CD14-positive monocyte (primary cell): ENCODE measurements at regions not wholly inside any gene's neighbourhood (a gene's known extent, or its start where the extent isn't known, plus 50 kb on each side); places are given as distances from the start of the nearest gene placed in this dataset.

Experiments
- DNase-seq, 3 donors: peaks; one replicate each; pipeline ENCODE4 v3.0.0-alpha.2; 2011 to 2022
- H2AFZ ChIP-seq: 2 replicates; pipeline ENCODE4 v1.6.0; 2012; ENCODE audit warnings: mild to moderate bottlenecking, low read depth, low read length, inconsistent platforms; ENCODE audit not compliant: insufficient read depth, poor library complexity, severe bottlenecking
- H3K27ac ChIP-seq, 2 donors: 1 replicate in 1 of 2; 2 replicates in 1 of 2; pipeline ENCODE4 v1.5.1; 2012 to 2013; ENCODE audit warnings: low read length in 2 of 2, control low read depth in 1 of 2, inconsistent platforms in 1 of 2, low read depth in 1 of 2, mild to moderate bottlenecking in 1 of 2
- H3K27me3 ChIP-seq, 2 donors: one replicate each; pipeline versions ENCODE4 v1.6.0 to v1.6.1; 2011 to 2013; ENCODE audit warnings: low read length in 2 of 2; ENCODE audit not compliant: control insufficient read depth in 2 of 2, insufficient read depth in 2 of 2
- H3K36me3 ChIP-seq, 2 donors: replicated peaks in 1 of 2; 1 replicate in 1 of 2; 2 replicates in 1 of 2; pipeline versions ENCODE4 v1.5.1 to v1.6.1; 2012 to 2013; ENCODE audit warnings: low read length in 2 of 2, control low read depth in 1 of 2, inconsistent platforms in 1 of 2, mild to moderate bottlenecking in 1 of 2; ENCODE audit not compliant: insufficient read depth in 2 of 2, control insufficient read depth in 1 of 2
- H3K4me1 ChIP-seq, 2 donors: 1 replicate in 1 of 2; 2 replicates in 1 of 2; pipeline versions ENCODE4 v1.5.1 to v1.6.1; 2012 to 2013; ENCODE audit warnings: low read length in 2 of 2, control low read depth in 1 of 2, inconsistent platforms in 1 of 2, mild to moderate bottlenecking in 1 of 2, moderate library complexity in 1 of 2; ENCODE audit not compliant: insufficient read depth in 2 of 2, control insufficient read depth in 1 of 2
- H3K4me2 ChIP-seq: replicated peaks from 2 replicates; pipeline ENCODE3; 2012; ENCODE audit warnings: low read length, moderate library complexity, mild to moderate bottlenecking; ENCODE audit not compliant: poor library complexity, severe bottlenecking; ENCODE audit errors: extremely low read depth
- H3K4me3 ChIP-seq, 3 experiments: fragments of 200-600 bp in 1 of 3; sonication (generic) in 1 of 3; replicated peaks in 1 of 3; 1 replicate in 2 of 3; 2 replicates in 1 of 3; pipeline ENCODE4 v1.5.1; 2011 to 2013; ENCODE audit warnings: low read length in 3 of 3, mild to moderate bottlenecking in 3 of 3, control low read depth in 2 of 3, low read depth in 2 of 3, inconsistent platforms in 1 of 3, moderate library complexity in 1 of 3
- H3K79me2 ChIP-seq: 2 replicates; pipeline ENCODE4 v1.6.0; 2012; ENCODE audit warnings: mild to moderate bottlenecking, control low read depth, inconsistent platforms, low read length, moderate library complexity; ENCODE audit not compliant: insufficient read depth
- H3K9ac ChIP-seq: 2 replicates; pipeline ENCODE4 v1.6.0; 2017; ENCODE audit warnings: low read length, mild to moderate bottlenecking; ENCODE audit not compliant: insufficient read depth, poor library complexity, severe bottlenecking
- H3K9me3 ChIP-seq, 2 donors: replicated peaks in 1 of 2; 1 replicate in 1 of 2; 2 replicates in 1 of 2; pipeline versions ENCODE4 v1.5.1 to v1.6.1; 2012 to 2013; ENCODE audit warnings: low read length in 2 of 2, control low read depth in 1 of 2; ENCODE audit not compliant: control insufficient read depth in 1 of 2, insufficient read depth in 1 of 2
- H4K20me1 ChIP-seq: 2 replicates; pipeline ENCODE4 v1.6.0; 2012; ENCODE audit warnings: mild to moderate bottlenecking, low read length, control low read depth, moderate library complexity; ENCODE audit not compliant: insufficient read depth
- H3K27ac Mint-ChIP-seq, 7 donors: one replicate each; pipeline ENCODE4 v1.8.0; 2020; ENCODE audit warnings: mild to moderate bottlenecking in 7 of 7, mixed read lengths in 7 of 7, moderate library complexity in 6 of 7, inconsistent platforms in 2 of 7
- H3K27me3 Mint-ChIP-seq, 3 donors: one replicate each; pipeline ENCODE4 v1.8.0; 2021 to 2022; ENCODE audit warnings: low read depth in 3 of 3, mild to moderate bottlenecking in 3 of 3, mixed read lengths in 3 of 3, moderate library complexity in 3 of 3, inconsistent platforms in 1 of 3
- H3K36me3 Mint-ChIP-seq, 2 donors: one replicate each; pipeline ENCODE4 v1.8.0; 2020; ENCODE audit warnings: mixed read lengths in 2 of 2, inconsistent platforms in 1 of 2, mild to moderate bottlenecking in 1 of 2
- H3K4me1 Mint-ChIP-seq: one replicate; pipeline ENCODE4 v1.8.0; 2020; ENCODE audit warnings: mild to moderate bottlenecking, mixed read lengths
- H3K4me3 Mint-ChIP-seq, 2 donors: one replicate each; pipeline ENCODE4 v1.8.0; 2020; ENCODE audit warnings: mild to moderate bottlenecking in 2 of 2, mixed read lengths in 2 of 2, moderate library complexity in 1 of 2
- H3K9me3 Mint-ChIP-seq, 7 donors: one replicate each; pipeline ENCODE4 v1.8.0; 2020 to 2022; ENCODE audit warnings: mixed read lengths in 7 of 7, mild to moderate bottlenecking in 6 of 7, moderate library complexity in 6 of 7, inconsistent platforms in 2 of 7
- WGBS: methylation state at CpG from one replicate; pipeline ENCODE4 v1.1.5; 2013; ENCODE audit warnings: missing lambda C conversion rate; ENCODE audit not compliant: insufficient coverage; 5-methylcytosine and 5-hydroxymethylcytosine counted together
- intact Hi-C, 2 donors: fragments of 100-400 bp; cut with micrococcal nuclease; formaldehyde crosslinking; loops; one replicate each; pipeline versions ENCODE4 v1.15.0 to v1.15.1; 2023
- TF ChIP-seq, protein P1 (sequence below): fragments of 200-600 bp; IDR thresholded peaks from one replicate; pipeline ENCODE4 v1.8.0; 2022; ENCODE audit warnings: antibody characterized with exemption, mild to moderate bottlenecking

DNA sequence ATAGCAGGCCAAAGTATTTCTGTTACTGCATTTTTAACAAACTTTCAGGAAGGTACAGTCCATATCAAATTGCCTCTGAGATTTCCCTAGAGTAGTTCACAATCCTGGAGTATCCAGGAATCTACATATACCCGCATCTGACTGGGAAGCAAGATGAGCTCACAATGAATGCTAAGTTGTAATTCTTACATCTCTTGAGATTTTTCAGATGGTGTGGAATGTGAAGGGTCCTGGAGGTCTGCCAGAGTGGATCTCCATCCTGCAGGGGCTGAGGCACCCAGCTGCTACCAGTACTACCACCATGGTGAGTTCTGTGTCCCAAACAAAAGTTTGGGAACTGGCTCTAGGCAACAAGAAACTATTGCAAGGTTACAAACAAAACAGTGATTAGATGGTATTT, 156.7 kb upstream of the CCDC54 start:
- no peaks in the 10 kb centered on the region for H3K4me1 Mint-ChIP-seq
- intact Hi-C loops: no loop called here
- no peaks in the 10 kb centered on the region for H4K20me1 ChIP-seq
- no peaks in the 10 kb centered on the region for H3K4me1 ChIP-seq
- no peak overlapping the region for H3K9ac ChIP-seq
- no peak for DNase-seq
- H3K9me3 ChIP-seq: no peaks in the 10 kb centered on the region
- no peaks in the 10 kb centered on the region for H3K36me3 Mint-ChIP-seq
- H3K4me3 ChIP-seq: no peak overlapping the region
- peaks cover 0 to 3% (median 0%) of the 10 kb centered on the region in 7 donors for H3K9me3 Mint-ChIP-seq
- H3K4me2 ChIP-seq: no peak overlapping the region
- H2AFZ ChIP-seq: no peak overlapping the region
- H3K27ac ChIP-seq: no peak overlapping the region
- H3K27me3 Mint-ChIP-seq: peaks cover 0 to 2% (median 2%) of the 10 kb centered on the region in 3 donors
- no CpG with 5 or more reads among the region's 1 CpG for WGBS
- H3K36me3 ChIP-seq: no peaks in the 10 kb centered on the region
- no peaks in the 10 kb centered on the region for H3K79me2 ChIP-seq
- H3K27ac Mint-ChIP-seq: no peak overlapping the region
- no peak overlapping the region for H3K4me3 Mint-ChIP-seq
- TF ChIP-seq, protein P1, sequence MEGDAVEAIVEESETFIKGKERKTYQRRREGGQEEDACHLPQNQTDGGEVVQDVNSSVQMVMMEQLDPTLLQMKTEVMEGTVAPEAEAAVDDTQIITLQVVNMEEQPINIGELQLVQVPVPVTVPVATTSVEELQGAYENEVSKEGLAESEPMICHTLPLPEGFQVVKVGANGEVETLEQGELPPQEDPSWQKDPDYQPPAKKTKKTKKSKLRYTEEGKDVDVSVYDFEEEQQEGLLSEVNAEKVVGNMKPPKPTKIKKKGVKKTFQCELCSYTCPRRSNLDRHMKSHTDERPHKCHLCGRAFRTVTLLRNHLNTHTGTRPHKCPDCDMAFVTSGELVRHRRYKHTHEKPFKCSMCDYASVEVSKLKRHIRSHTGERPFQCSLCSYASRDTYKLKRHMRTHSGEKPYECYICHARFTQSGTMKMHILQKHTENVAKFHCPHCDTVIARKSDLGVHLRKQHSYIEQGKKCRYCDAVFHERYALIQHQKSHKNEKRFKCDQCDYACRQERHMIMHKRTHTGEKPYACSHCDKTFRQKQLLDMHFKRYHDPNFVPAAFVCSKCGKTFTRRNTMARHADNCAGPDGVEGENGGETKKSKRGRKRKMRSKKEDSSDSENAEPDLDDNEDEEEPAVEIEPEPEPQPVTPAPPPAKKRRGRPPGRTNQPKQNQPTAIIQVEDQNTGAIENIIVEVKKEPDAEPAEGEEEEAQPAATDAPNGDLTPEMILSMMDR: no peak
- H3K27me3 ChIP-seq: no peaks in the 10 kb centered on the region

GRCh38 chr3:107221856-107222255, 155.4 kb upstream of the CCDC54 start:
- Mint-ChIP-seq H3K27me3 (peaks cover 0 to 2% (median 2%) of the 10 kb centered on the region in 3 donors), H3K4me1 (no peaks in the 10 kb centered on the region), H3K9me3 (peaks cover 0 to 2% (median 0%) of the 10 kb centered on the region in 7 donors), H3K36me3 (no peaks in the 10 kb centered on the region), H3K27ac (no peak overlapping the region), H3K4me3 (no peak overlapping the region)
- Histone ChIP-seq H4K20me1 (no peaks in the 10 kb centered on the region), H3K4me1 (no peaks in the 10 kb centered on the region), H3K4me2 (no peak overlapping the region), H3K79me2 (no peaks in the 10 kb centered on the region), H3K9ac (no peak overlapping the region), H3K27ac (no peak overlapping the region), H3K36me3 (no peaks in the 10 kb centered on the region), H3K27me3 (no peaks in the 10 kb centered on the region), H2AFZ (no peak overlapping the region), H3K9me3 (no peaks in the 10 kb centered on the region), H3K4me3 (no peak overlapping the region)
- DNase-seq: no peak
- intact Hi-C loops: no loop called here
- TF ChIP-seq, protein P1: no peak
- WGBS: no CpG with 5 or more reads among the region's 2 CpGs
